ENCODE measurements at regions not wholly inside any gene's neighbourhood (a gene's known extent, or its start where the extent isn't known, plus 50 kb on each side); places are given as distances from the start of the nearest gene placed in this dataset.
"Not testable (repeated sequence)": the region's sequence is repeated elsewhere in the genome, so short reads cannot be mapped to it uniquely, and the experiment has no call there.

DNA sequence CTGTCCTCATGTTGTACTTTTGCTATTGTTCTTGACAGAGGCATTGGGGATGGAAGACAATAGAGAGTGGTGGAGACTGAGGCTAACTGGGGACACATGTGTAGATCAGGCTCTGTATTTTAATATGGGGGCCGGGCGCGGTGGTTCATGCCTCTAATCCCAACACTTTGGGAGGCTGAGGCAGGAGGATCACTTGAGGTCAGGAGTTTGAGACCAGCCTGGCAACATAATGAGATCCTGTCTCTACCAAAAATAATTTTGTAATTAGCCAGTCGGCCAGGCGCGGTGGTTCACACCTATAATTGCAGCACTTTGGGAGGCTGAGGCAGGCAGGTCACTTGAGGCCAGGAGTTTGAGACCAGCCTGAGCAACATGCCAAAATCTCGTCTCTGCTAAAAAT is 72.5 kb upstream of the FOXK1 start:
- not testable (repeated sequence) for H3K4me1 ChIP-seq (ENCODE audit: control insufficient read depth, insufficient read depth, low read length); H3K36me3 ChIP-seq (ENCODE audit: control insufficient read depth, insufficient read depth, low read length); H3K27ac ChIP-seq (ENCODE audit: low read depth, low read length); H3K9ac ChIP-seq (ENCODE audit: low read length); H3K27me3 ChIP-seq (ENCODE audit: control insufficient read depth, insufficient read depth, low read length); H3K4me3 ChIP-seq (ENCODE audit: low read length)

- no peaks in the 10 kb centered on the region for H3K36me3 ChIP-seq (ENCODE audit: control insufficient read depth, insufficient read depth, low read length)
- no peaks in the 10 kb centered on the region for H3K27me3 ChIP-seq (ENCODE audit: control insufficient read depth, insufficient read depth, low read length)
- H3K27ac ChIP-seq (ENCODE audit: low read depth, low read length) = no peak overlapping the region
- no peak overlapping the region for H3K4me3 ChIP-seq (ENCODE audit: low read length)
- no peak overlapping the region for H3K9ac ChIP-seq (ENCODE audit: low read length)
- H3K4me1 ChIP-seq (ENCODE audit: control insufficient read depth, insufficient read depth, low read length) = no peaks in the 10 kb centered on the region
Measured at GRCh38 chr7:4610768-4611467, 71.2 kb upstream of the FOXK1 start.

DNA sequence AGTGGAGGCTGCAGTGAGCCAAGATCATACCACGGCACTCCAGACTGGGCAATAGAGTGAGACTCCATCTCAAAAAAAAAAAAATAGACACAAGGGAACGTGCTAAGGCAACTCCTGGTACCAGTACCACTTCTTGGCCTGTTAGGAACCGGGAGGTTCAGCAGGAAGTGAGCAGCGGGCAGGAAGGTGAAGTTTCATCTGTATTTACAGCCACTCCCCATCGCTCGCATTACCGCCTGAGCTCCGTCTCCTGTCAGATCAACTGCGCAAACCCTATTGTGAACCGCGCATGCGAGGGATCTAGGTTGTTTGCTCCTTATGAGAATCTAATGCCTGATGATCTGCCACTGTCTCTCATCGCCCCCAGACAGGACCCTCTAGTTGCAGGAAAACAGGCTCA is 69.9 kb upstream of the FOXK1 start:
- H3K27ac ChIP-seq (ENCODE audit: low read depth, low read length) = no peak overlapping the region

DNA sequence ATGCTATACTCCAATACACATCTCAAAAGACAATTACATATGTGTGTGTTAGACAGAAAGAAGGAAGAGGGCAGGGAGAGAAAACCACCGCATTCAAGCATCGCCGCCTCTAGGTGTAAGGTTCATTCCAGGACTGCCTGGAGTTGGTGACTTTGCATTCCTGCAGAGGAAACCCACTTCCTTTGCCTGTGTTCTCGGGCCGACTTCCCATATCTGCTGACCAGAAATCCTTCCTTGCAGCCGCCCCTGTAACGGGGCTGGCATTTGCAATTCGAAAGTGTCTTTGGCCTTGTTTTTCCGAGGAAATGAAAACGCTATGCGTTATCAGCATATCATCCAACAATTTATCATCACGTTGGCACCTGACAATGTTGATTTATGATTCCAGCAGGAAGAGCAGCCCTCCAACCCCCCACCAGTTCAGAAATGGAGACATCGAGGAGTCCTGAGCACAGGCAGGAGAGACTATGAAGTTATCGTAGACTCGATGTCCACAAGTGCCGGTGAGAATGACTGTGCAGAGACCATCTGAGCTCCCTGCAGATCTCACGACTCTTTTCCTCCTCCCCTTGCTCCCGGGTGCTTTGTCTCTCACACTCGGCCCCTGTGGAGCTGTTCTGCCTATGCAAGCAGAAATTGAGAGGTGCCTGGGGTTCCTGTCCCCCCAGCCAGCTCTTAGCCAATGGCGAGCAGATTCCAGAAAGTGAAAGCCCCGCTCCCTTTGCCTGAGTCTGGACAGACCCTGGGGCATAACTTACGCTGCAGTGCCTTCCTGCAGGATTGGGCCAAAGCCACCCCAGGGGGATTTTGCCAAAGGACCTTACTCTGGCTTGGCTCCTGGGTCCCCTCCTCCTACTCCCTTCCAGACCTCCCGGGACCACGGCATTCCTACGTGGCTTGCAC is 68.9 kb upstream of the FOXK1 start:
- Histone ChIP-seq H3K27me3 (ENCODE audit: control insufficient read depth, insufficient read depth, low read length) (no peaks in the 10 kb centered on the region), H3K9ac (ENCODE audit: low read length) (no peak overlapping the region), H3K27ac (ENCODE audit: low read depth, low read length) (peak overlapping the region; percentile 59), H3K36me3 (ENCODE audit: control insufficient read depth, insufficient read depth, low read length) (no peaks in the 10 kb centered on the region), H3K4me3 (ENCODE audit: low read length) (peak overlapping the region; percentile 32), H3K4me1 (ENCODE audit: control insufficient read depth, insufficient read depth, low read length) (no peaks in the 10 kb centered on the region)

More for the DNA sequence above, 69.9 kb upstream of the FOXK1 start:
- H3K27me3 ChIP-seq (ENCODE audit: control insufficient read depth, insufficient read depth, low read length) = no peaks in the 10 kb centered on the region
- no peaks in the 10 kb centered on the region for H3K4me1 ChIP-seq (ENCODE audit: control insufficient read depth, insufficient read depth, low read length)
- H3K36me3 ChIP-seq (ENCODE audit: control insufficient read depth, insufficient read depth, low read length) = no peaks in the 10 kb centered on the region
- H3K4me3 ChIP-seq (ENCODE audit: low read length) = no peak overlapping the region
- H3K9ac ChIP-seq (ENCODE audit: low read length) = no peak overlapping the region

DNA sequence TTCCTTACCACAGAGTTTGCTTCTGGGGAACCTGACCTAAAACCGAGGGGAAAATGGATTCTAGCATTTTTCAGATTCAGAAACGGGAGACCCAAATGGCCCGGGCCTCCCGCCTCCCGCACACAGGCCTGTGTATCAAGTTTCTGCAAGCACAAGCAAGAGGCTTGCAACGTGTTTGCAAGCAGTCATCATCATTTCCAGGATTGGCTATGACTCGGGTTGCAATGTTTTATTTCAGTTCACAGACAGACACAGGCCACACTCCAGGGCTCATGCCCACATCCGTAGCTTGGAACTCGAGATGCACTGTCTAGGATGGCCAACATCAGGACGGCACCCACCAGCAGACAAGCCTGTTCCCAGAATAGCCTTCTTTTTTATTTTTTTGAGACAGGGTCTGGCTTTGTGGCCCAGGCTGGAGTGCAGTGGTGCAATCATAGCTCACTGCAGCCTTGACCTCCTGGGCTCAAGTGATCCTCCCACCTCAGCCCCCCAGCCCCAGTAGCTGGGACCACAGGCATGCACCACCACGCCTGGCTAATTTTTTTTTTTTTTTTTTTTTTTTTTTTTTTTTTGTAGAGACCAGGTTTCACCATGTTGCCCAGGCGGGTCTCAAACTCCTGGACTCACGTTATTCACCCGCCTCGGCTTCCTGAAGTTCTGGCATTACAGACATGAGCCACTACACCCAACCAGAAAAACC is 68.1 kb upstream of the FOXK1 start:
- Histone ChIP-seq H3K27ac (ENCODE audit: low read depth, low read length) (peak overlapping the region; percentile 59), H3K4me1 (ENCODE audit: control insufficient read depth, insufficient read depth, low read length) (no peaks in the 10 kb centered on the region), H3K9ac (ENCODE audit: low read length) (no peak overlapping the region), H3K27me3 (ENCODE audit: control insufficient read depth, insufficient read depth, low read length) (no peaks in the 10 kb centered on the region), H3K36me3 (ENCODE audit: control insufficient read depth, insufficient read depth, low read length) (no peaks in the 10 kb centered on the region), H3K4me3 (ENCODE audit: low read length) (peak overlapping the region; percentile 32)

DNA sequence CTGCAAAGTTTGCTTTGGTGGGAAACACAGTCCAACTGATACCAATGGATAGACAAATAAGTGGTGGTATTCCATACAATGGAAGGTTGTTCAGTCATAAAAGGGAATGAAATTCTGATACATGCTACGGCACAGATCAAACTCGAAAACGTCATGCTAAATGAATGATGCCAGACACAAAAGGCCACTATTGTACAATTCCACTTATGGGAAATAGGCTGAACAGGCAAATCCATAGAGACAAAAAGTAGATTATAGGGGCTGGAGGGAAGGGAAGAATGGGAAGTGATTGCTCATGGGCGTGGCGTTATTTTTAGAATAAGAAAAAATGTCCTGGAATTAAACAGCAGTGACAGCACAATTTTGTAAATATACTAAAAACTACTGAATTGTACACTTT is 66.0 kb upstream of the FOXK1 start:
- no peak overlapping the region for H3K4me3 ChIP-seq (ENCODE audit: low read length)
- no peak overlapping the region for H3K27ac ChIP-seq (ENCODE audit: low read depth, low read length)
- H3K4me1 ChIP-seq (ENCODE audit: control insufficient read depth, insufficient read depth, low read length) = no peaks in the 10 kb centered on the region
- H3K36me3 ChIP-seq (ENCODE audit: control insufficient read depth, insufficient read depth, low read length) = no peaks in the 10 kb centered on the region
- H3K27me3 ChIP-seq (ENCODE audit: control insufficient read depth, insufficient read depth, low read length) = no peaks in the 10 kb centered on the region
- H3K9ac ChIP-seq (ENCODE audit: low read length) = no peak overlapping the region

DNA sequence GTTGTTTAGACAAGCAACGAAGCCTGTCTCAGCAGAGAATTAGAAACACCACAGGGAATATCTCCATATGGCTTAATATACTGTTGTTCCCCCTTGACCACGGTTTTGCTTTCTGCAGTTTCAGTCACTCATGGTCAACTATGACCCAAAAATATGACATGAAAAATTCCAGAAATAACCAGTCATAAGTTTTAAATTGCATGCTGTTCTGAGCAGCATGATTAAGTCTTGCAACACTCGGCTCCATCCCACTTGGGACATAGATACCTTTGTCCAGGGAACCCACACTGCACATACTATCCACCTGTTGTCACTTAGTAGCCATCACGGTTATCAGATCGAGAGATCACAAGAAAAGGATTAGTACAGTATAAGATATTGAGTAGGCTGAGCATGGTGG is 60.7 kb upstream of the FOXK1 start:
- Histone ChIP-seq H3K36me3 (ENCODE audit: control insufficient read depth, insufficient read depth, low read length) (no peaks in the 10 kb centered on the region), H3K27ac (ENCODE audit: low read depth, low read length) (no peak overlapping the region), H3K9ac (ENCODE audit: low read length) (no peak overlapping the region), H3K4me3 (ENCODE audit: low read length) (no peak overlapping the region), H3K27me3 (ENCODE audit: control insufficient read depth, insufficient read depth, low read length) (no peaks in the 10 kb centered on the region), H3K4me1 (ENCODE audit: control insufficient read depth, insufficient read depth, low read length) (no peaks in the 10 kb centered on the region)

DNA sequence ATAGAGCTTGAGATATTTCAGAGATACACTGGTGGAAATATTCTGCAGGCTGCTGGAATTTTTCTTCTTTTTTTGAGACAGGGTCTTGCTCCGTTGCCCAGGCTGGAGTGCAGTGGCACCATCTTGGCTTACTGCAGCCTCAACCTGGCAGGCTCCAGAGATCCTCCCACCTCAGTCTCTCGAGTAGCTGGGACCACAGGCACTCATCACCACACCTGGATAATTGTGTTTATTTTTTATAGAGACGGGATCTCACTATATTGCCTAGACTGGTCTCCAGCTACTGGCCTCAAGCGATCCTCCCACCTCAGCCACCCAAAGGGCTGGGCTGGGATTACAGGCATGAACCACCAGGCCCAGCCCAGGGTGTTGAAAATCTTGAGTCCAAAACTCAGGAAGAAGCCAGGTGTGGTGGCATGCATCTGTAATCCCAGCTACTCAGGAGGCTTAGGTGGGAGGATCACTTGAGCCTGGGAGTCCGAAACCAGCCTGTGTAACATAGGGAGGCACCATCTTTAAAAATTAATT is 55.7 kb upstream of the FOXK1 start:
- no peak overlapping the region for H3K27ac ChIP-seq (ENCODE audit: low read depth, low read length)
- no peak overlapping the region for H3K4me3 ChIP-seq (ENCODE audit: low read length)
- peaks cover under 1% of the 10 kb centered on the region for H3K4me1 ChIP-seq (ENCODE audit: control insufficient read depth, insufficient read depth, low read length)
- H3K9ac ChIP-seq (ENCODE audit: low read length) = no peak overlapping the region
- no peaks in the 10 kb centered on the region for H3K27me3 ChIP-seq (ENCODE audit: control insufficient read depth, insufficient read depth, low read length)
- no peaks in the 10 kb centered on the region for H3K36me3 ChIP-seq (ENCODE audit: control insufficient read depth, insufficient read depth, low read length)

GRCh38 chr7:4629287-4629895 is 52.7 kb upstream of the FOXK1 start:
- H3K4me3 ChIP-seq (ENCODE audit: low read length) = no peak overlapping the region
- H3K27me3 ChIP-seq (ENCODE audit: control insufficient read depth, insufficient read depth, low read length) = no peaks in the 10 kb centered on the region
- H3K27ac ChIP-seq (ENCODE audit: low read depth, low read length) = no peak overlapping the region
- H3K36me3 ChIP-seq (ENCODE audit: control insufficient read depth, insufficient read depth, low read length) = no peaks in the 10 kb centered on the region
- H3K4me1 ChIP-seq (ENCODE audit: control insufficient read depth, insufficient read depth, low read length) = peaks cover 6% of the 10 kb centered on the region
- H3K9ac ChIP-seq (ENCODE audit: low read length) = no peak overlapping the region

DNA sequence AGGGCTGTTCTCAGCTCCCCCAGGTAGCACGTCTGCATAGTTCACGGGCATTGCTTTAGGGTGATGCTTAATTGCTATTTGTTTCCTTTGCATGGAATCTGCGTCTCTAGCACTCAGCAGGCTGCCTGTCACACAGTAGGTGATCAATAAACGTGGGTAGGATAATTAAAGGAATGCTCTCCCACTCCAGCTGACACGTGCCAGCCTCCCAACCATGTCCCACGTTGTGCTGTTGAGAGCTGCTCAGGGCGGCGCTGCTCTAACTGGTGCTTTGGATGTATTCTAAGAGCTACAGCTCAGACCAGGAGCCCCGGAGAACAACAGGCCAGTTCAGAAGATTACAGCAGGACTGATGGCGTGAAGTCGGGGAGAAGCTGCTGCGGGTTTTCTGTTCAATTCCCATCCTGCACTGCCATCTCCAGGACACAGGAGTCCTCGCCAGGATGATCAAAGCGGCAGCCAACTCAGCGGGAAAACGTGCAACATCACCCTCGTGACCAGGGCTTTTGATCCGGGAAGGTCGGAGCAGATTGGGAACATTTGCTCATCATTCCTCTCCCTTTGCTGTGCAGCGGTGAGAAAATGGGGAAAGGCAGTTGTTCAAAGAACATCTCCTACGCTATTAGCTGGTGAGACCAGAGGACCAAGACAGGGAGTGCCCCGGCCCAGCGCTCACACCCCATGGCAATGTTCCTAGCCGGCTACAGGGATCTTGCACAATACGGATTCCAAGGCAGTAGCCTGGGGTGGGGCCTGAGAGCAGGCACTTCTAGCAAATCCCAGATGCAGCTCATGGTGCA is 50.5 kb upstream of the FOXK1 start:
- Histone ChIP-seq H3K4me1 (ENCODE audit: control insufficient read depth, insufficient read depth, low read length) (peaks cover 6% of the 10 kb centered on the region), H3K27ac (ENCODE audit: low read depth, low read length) (peak overlapping the region; percentile 36), H3K4me3 (ENCODE audit: low read length) (peak overlapping the region; percentile 53), H3K36me3 (ENCODE audit: control insufficient read depth, insufficient read depth, low read length) (no peaks in the 10 kb centered on the region), H3K9ac (ENCODE audit: low read length) (peak overlapping the region; percentile 27), H3K27me3 (ENCODE audit: control insufficient read depth, insufficient read depth, low read length) (no peaks in the 10 kb centered on the region)
